Osteoblast (primary cell): ENCODE measurements at regions not wholly inside any gene's neighbourhood (a gene's known extent, or its start where the extent isn't known, plus 50 kb on each side); places are given as distances from the start of the nearest gene placed in this dataset.
A peak's percentile ranks its signal among the peaks of the same experiment; 100 is the strongest.

Source experiments
- DNase-seq: peaks from one replicate; pipeline ENCODE4 v3.0.0; 2011; ENCODE audit warnings: low spot score, mixed read lengths; ENCODE audit not compliant: insufficient read length; ENCODE audit errors: missing footprints
- H2AFZ ChIP-seq: 2 replicates; pipeline ENCODE4 v1.6.0; 2011; ENCODE audit warnings: mild to moderate bottlenecking, low read length
- H3K27ac ChIP-seq: 2 replicates; pipeline ENCODE4 v1.5.1; 2011; ENCODE audit warnings: mild to moderate bottlenecking, low read depth, low read length, moderate library complexity
- H3K27me3 ChIP-seq: 2 replicates; pipeline ENCODE4 v1.6.0; 2012; ENCODE audit warnings: mild to moderate bottlenecking, control low read depth, inconsistent platforms, low read length, moderate library complexity; ENCODE audit not compliant: insufficient read depth
- H3K36me3 ChIP-seq: 2 replicates; pipeline ENCODE4 v1.5.1; 2011; ENCODE audit warnings: mild to moderate bottlenecking, low read length, control low read depth, moderate library complexity; ENCODE audit not compliant: insufficient read depth
- H3K4me1 ChIP-seq: 2 replicates; pipeline ENCODE4 v1.5.1; 2011; ENCODE audit warnings: mild to moderate bottlenecking, low read length, control low read depth, moderate library complexity; ENCODE audit not compliant: insufficient read depth
- H3K4me2 ChIP-seq: 2 replicates; pipeline ENCODE4 v1.6.0; 2011; ENCODE audit warnings: mild to moderate bottlenecking, low read length; ENCODE audit not compliant: insufficient read depth
- H3K4me3 ChIP-seq: fragments of 200-600 bp; sonication (generic); 3 replicates; pipeline ENCODE4 v1.5.1; 2012; ENCODE audit warnings: mild to moderate bottlenecking, low read length, inconsistent platforms; ENCODE audit not compliant: insufficient read depth
- H3K79me2 ChIP-seq: 2 replicates; pipeline ENCODE4 v1.6.0; 2012; ENCODE audit warnings: mild to moderate bottlenecking, low read length, control low read depth, inconsistent platforms; ENCODE audit not compliant: insufficient read depth
- H3K9me3 ChIP-seq: 2 replicates; pipeline ENCODE4 v1.5.1; 2011; ENCODE audit warnings: low read depth, low read length, control low read depth
- H4K20me1 ChIP-seq: 2 replicates; pipeline ENCODE4 v1.6.0; 2012; ENCODE audit warnings: mild to moderate bottlenecking, low read length, control low read depth; ENCODE audit not compliant: insufficient read depth
- TF ChIP-seq, protein P1 (sequence below): IDR thresholded peaks from 2 replicates; pipeline ENCODE4 v1.5.1; 2011; ENCODE audit warnings: mild to moderate bottlenecking, low read depth, low read length, moderate library complexity; ENCODE audit errors: extremely low read depth

DNA sequence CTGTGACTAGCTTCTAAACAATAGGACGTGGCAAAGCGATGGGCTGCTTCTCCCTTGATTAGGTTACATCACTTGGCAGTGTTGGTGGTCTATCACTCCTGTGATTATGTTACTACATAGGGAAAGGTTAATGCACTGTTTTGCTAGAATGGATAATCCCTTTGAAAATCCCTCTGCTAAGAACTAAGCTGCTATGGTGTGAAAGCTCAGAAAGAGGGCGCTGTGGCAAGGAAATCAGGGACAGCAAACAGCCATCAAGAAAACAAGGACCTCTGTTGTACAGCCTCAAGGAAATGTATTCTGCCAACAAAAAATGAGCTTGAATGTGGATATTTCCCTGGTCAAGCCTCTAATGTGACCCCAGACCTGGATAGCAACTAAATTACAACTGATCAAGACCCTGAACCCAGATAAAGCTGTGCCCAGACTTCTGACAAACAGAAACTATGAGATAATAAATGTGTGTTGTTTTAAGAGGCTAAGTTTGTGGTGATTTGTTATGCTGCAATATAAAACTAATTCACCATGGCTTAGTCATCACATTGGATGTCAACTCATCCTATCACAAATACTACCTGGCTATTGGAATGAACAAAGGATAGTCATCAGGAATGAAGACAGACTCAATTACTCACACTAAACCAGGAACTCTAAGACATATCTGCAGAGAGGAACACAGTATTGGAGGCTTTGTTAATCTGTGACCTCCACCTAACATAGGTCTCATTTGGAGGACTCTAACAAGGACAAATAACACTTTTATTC lies 1215.9 kb downstream of the EFNA5 start:
- Histone ChIP-seq H2AFZ (no peak overlapping the region), H4K20me1 (no peaks in the 10 kb centered on the region), H3K36me3 (no peaks in the 10 kb centered on the region), H3K27ac (no peak overlapping the region), H3K4me2 (no peak overlapping the region), H3K27me3 (no peaks in the 10 kb centered on the region), H3K79me2 (no peaks in the 10 kb centered on the region), H3K9me3 (no peaks in the 10 kb centered on the region), H3K4me1 (peaks cover 11% of the 10 kb centered on the region), H3K4me3 (no peak overlapping the region)
- TF ChIP-seq, protein P1, sequence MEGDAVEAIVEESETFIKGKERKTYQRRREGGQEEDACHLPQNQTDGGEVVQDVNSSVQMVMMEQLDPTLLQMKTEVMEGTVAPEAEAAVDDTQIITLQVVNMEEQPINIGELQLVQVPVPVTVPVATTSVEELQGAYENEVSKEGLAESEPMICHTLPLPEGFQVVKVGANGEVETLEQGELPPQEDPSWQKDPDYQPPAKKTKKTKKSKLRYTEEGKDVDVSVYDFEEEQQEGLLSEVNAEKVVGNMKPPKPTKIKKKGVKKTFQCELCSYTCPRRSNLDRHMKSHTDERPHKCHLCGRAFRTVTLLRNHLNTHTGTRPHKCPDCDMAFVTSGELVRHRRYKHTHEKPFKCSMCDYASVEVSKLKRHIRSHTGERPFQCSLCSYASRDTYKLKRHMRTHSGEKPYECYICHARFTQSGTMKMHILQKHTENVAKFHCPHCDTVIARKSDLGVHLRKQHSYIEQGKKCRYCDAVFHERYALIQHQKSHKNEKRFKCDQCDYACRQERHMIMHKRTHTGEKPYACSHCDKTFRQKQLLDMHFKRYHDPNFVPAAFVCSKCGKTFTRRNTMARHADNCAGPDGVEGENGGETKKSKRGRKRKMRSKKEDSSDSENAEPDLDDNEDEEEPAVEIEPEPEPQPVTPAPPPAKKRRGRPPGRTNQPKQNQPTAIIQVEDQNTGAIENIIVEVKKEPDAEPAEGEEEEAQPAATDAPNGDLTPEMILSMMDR: peak; percentile 62
- peak; percentile 2 for DNase-seq

DNA sequence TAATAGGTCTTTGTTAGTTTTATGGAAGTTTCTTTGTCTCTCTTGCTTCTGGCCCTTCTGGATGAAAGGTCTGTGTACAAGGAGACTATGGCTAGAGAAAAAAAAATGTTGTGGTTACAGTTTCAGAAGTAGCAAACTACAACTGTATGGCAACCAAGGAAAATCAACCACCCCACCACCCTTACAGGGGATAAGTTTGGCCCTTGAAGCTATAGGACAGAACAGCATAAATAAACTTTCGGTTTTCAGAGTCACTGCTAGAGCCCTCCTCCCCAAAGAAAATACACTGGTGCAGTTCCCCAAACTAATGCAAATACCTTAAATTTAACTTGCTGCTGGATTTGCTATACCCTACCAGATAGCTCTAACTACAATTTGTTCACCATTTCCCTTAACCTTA lies 1216.7 kb downstream of the EFNA5 start:
- no peak overlapping the region for H3K4me2 ChIP-seq
- TF ChIP-seq, protein P1: no peak
- no peak overlapping the region for H3K27ac ChIP-seq
- no peak overlapping the region for H3K4me3 ChIP-seq
- no peaks in the 10 kb centered on the region for H4K20me1 ChIP-seq
- H2AFZ ChIP-seq: peak overlapping the region; percentile 6
- no peak for DNase-seq
- no peaks in the 10 kb centered on the region for H3K36me3 ChIP-seq
- peaks cover 6% of the 10 kb centered on the region for H3K4me1 ChIP-seq
- no peaks in the 10 kb centered on the region for H3K79me2 ChIP-seq
- no peaks in the 10 kb centered on the region for H3K27me3 ChIP-seq
- no peaks in the 10 kb centered on the region for H3K9me3 ChIP-seq

DNA sequence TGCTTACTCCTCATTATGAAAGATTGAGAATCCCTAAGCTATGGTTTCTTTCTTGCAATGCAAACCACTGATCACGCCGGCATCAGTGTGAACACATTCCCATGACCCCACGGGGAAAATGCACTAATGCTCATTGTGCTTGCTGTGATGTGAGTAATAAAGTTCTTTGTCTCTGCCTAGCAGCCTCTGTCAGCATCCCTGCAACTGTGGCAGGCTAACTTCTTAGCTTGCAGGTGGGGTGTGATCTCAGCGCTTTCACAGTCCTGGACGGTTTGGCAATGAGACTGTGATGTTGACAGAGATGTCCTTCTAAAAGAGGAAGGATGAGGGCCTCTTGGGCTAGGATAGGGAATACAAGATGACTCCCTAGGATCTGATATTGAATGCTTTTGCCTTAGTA lies 1218.7 kb downstream of the EFNA5 start:
- Histone ChIP-seq H3K4me1 (peaks cover 6% of the 10 kb centered on the region), H3K4me3 (no peak overlapping the region), H3K27me3 (no peaks in the 10 kb centered on the region), H3K9me3 (no peaks in the 10 kb centered on the region), H3K36me3 (no peaks in the 10 kb centered on the region), H2AFZ (peak overlapping the region; percentile 28), H3K27ac (no peak overlapping the region), H3K4me2 (no peak overlapping the region), H4K20me1 (no peaks in the 10 kb centered on the region), H3K79me2 (no peaks in the 10 kb centered on the region)
- DNase-seq: no peak
- TF ChIP-seq, protein P1: no peak

DNA sequence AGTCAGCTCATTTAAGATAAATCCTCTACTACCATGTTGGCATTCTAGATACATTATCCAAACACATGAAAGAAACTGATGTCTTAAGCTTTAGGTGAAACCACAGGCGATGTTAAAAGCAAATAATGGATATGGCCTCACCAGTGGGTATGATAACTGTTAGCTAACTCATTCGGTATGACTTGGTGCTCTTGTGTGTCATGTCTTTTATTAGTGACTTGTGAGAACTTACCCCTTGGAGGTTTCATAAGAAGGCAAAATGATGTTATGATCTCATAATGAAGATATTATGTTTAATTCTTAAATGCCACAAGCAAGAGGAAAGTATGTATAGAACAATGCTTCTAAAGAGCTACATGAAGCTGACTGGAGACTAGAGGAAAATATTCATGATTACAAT lies 1227.0 kb downstream of the EFNA5 start:
- Histone ChIP-seq H3K4me3 (no peak overlapping the region), H3K4me2 (no peak overlapping the region), H3K4me1 (no peaks in the 10 kb centered on the region), H3K27ac (no peak overlapping the region), H3K9me3 (no peaks in the 10 kb centered on the region), H3K36me3 (no peaks in the 10 kb centered on the region), H2AFZ (no peak overlapping the region), H3K27me3 (no peaks in the 10 kb centered on the region), H4K20me1 (no peaks in the 10 kb centered on the region), H3K79me2 (no peaks in the 10 kb centered on the region)
- DNase-seq: no peak
- TF ChIP-seq, protein P1: no peak
